ENCODE measurements at regions not wholly inside any gene's neighbourhood (a gene's known extent, or its start where the extent isn't known, plus 50 kb on each side); places are given as distances from the start of the nearest gene placed in this dataset.
A peak's percentile ranks its signal among the peaks of the same experiment; 100 is the strongest.

- H3K27me3 Mint-ChIP-seq, result peaks cover 6% of the 10 kb centered on the region
- peaks cover 21% of the 10 kb centered on the region for H3K4me1 Mint-ChIP-seq
- H3K9me3 Mint-ChIP-seq, result peaks cover 2% of the 10 kb centered on the region
- H3K27ac Mint-ChIP-seq, result no peak overlapping the region
- no peak overlapping the region for H3K4me3 Mint-ChIP-seq
- H3K36me3 Mint-ChIP-seq, result no peaks in the 10 kb centered on the region
- ATAC-seq, result no peak
Measured at GRCh38 chr17:17398188-17398942, 78.4 kb upstream of the MED9 start.

DNA sequence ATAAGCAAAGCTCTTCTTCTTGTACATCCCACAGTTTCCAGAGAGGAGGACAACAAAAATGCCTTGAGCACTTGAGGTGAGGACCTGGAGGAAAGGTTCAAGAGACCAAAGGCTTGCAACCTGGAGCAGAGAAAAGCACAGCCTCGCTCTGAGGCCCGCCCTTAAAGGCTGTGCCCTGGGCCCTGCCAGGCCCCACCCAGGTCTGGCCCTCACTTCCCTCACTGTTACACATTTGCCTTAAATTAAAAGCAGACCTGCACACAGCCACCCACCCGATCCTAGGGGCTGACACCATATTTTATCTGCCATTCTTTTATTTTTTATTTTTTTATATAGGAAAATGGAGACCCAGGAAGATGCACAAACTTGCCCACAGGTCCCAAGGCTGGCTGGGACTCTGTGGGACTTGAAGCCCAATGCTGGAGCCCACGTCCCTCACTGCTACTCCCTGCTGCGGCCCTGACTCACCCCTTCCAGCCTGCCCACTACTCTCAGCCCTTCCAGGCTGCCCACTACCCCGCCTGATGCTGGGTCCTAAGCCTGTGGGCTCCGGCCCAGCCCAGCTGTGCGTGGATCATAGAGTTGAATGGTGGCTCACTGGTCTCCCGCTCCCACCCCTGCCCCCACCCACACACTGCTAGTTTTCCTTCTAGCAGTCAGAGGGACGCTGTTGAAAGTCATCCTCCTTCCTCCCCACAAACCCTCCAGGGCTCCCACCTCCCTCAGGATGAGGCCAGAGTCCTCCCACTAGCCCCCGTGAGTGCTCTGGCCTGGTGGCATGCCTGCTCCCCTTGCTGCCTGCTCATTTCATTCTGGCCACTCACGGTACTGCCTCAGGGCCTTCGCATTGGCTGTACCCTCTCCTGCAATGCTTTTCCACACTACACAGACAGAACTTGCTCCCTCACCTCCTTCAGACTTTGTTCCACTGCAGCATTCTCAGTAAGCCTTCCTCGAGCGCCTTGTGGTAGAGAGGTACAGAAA lies 77.6 kb upstream of the MED9 start:
- no peak for ATAC-seq
- Mint-ChIP-seq H3K4me1 (peaks cover 30% of the 10 kb centered on the region), H3K27me3 (peaks cover 6% of the 10 kb centered on the region), H3K36me3 (no peaks in the 10 kb centered on the region), H3K4me3 (no peak overlapping the region), H3K27ac (no peak overlapping the region), H3K9me3 (peaks cover 2% of the 10 kb centered on the region)

DNA sequence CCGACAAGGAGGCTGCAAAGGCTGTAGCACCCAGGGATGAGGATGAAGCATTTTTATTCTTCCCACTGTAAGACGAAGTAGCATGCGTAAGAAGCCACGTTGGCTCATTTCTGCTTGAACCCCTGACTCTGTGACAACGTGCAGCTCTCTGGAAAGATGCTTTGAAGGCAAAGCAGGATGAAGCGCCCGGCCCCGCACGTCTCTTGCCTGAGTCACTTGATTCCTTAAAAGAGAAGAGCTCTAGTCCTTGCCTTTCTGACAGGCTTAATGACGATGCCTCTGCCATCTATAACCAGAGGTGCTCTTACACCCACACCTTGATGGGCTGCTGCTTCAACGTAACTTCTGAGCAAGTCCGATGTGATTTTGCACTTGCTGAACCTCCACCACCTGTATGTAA lies 76.7 kb upstream of the MED9 start:
- Mint-ChIP-seq H3K4me1 (peaks cover 39% of the 10 kb centered on the region), H3K27ac (no peak overlapping the region), H3K36me3 (no peaks in the 10 kb centered on the region), H3K9me3 (peaks cover 2% of the 10 kb centered on the region), H3K4me3 (no peak overlapping the region), H3K27me3 (peaks cover 6% of the 10 kb centered on the region)
- no peak for ATAC-seq

- peaks cover 2% of the 10 kb centered on the region for H3K9me3 Mint-ChIP-seq
- H3K4me3 Mint-ChIP-seq, result no peak overlapping the region
- no peak for ATAC-seq
- H3K27me3 Mint-ChIP-seq, result peaks cover 6% of the 10 kb centered on the region
- H3K36me3 Mint-ChIP-seq, result no peaks in the 10 kb centered on the region
- no peak overlapping the region for H3K27ac Mint-ChIP-seq
- H3K4me1 Mint-ChIP-seq, result peaks cover 40% of the 10 kb centered on the region
Measured at GRCh38 chr17:17400566-17401184, 76.1 kb upstream of the MED9 start.

DNA sequence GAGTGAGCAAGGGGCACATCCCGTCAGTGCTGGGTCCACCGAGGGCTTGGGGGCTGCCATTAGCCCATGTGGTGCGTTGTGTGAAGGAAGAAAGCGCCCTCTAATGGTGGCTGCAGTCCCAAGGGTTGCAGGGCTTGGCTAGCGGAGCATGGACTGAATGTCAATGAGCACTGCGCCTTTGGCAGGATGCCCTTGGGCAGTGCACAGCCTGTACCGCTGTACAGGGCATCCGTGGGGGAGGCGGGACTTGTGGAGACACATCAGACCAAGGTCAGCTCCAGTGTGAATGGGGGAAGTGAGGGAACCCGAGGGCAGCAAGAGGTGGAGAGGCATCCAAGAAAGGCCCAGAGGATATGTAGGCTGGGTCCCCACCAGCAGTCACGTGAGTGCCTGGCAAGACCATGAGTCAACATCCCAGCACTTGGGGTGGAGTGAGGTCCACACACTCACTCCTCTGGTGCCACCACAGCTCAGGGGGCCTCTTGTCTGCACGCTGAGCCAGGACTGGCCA lies 75.5 kb upstream of the MED9 start:
- Mint-ChIP-seq H3K27me3 (peaks cover 6% of the 10 kb centered on the region), H3K4me1 (peaks cover 44% of the 10 kb centered on the region), H3K9me3 (peaks cover 1% of the 10 kb centered on the region), H3K27ac (no peak overlapping the region), H3K4me3 (no peak overlapping the region), H3K36me3 (no peaks in the 10 kb centered on the region)
- ATAC-seq, result no peak

DNA sequence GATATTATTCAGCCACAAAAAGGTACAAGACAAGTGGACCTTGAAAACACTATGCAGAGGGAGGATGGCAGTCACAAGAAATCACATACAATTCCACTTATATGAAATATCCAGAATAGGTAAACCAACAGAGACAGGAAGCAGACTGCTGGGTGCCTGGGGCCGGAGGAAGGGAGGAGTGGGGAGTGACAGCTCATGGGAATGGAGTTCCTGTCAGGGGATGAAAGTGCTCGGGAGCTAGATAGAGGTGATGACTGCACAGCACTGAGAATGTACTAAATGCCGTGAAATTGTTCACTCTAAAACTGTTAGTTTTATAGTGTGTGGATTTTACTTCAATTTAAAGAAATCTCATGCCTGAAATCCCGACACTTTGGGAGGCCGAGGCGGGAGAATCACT lies 74.2 kb upstream of the MED9 start:
- no peaks in the 10 kb centered on the region for H3K9me3 Mint-ChIP-seq
- no peaks in the 10 kb centered on the region for H3K36me3 Mint-ChIP-seq
- peaks cover 45% of the 10 kb centered on the region for H3K4me1 Mint-ChIP-seq
- H3K4me3 Mint-ChIP-seq, result no peak overlapping the region
- no peak for ATAC-seq
- peaks cover 6% of the 10 kb centered on the region for H3K27me3 Mint-ChIP-seq
- peak overlapping the region; percentile 79 for H3K27ac Mint-ChIP-seq

- Mint-ChIP-seq H3K9me3 (no peaks in the 10 kb centered on the region), H3K4me1 (peaks cover 48% of the 10 kb centered on the region), H3K36me3 (no peaks in the 10 kb centered on the region), H3K27ac (peak overlapping the region; percentile 79), H3K4me3 (no peak overlapping the region), H3K27me3 (peaks cover 6% of the 10 kb centered on the region)
- ATAC-seq, result no peak
Measured at GRCh38 chr17:17403065-17403464, 73.7 kb upstream of the MED9 start.

- H3K4me3 Mint-ChIP-seq, result peak overlapping the region; percentile 28
Measured at GRCh38 chr17:17403899-17404576, 72.8 kb upstream of the MED9 start.

DNA sequence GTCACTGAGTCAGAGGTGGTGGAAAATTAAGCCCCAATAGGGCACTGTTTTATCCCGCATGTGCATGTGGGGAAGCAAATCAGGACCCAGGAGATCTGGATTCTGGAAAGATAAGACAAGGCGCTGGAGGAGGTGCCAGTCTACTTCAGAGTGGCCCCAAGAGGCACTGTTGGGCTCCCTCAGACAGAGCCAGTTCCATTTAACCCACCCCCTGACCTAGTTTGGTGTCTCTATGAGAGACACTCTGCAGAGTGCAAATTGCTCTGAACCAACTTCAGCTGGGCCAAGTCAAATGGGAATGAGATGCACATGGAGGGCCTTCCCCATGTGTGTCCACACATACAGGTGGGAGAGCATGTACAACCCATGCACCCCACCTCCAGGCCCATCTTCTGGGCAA lies 71.1 kb upstream of the MED9 start:
- Mint-ChIP-seq H3K27me3 (peaks cover 14% of the 10 kb centered on the region), H3K9me3 (no peaks in the 10 kb centered on the region), H3K27ac (peak overlapping the region; percentile 79), H3K4me1 (peaks cover 49% of the 10 kb centered on the region), H3K4me3 (no peak overlapping the region), H3K36me3 (no peaks in the 10 kb centered on the region)
- ATAC-seq, result no peak

More at GRCh38 chr17:17403899-17404576, 72.8 kb upstream of the MED9 start:
- ATAC-seq, result peak; percentile 89
- H3K4me1 Mint-ChIP-seq, result peaks cover 51% of the 10 kb centered on the region
- H3K27ac Mint-ChIP-seq, result peak overlapping the region; percentile 79
- H3K27me3 Mint-ChIP-seq, result peaks cover 6% of the 10 kb centered on the region
- no peaks in the 10 kb centered on the region for H3K9me3 Mint-ChIP-seq
- H3K36me3 Mint-ChIP-seq, result no peaks in the 10 kb centered on the region

GRCh38 chr17:17406225-17406624 lies 70.6 kb upstream of the MED9 start:
- Mint-ChIP-seq H3K4me3 (no peak overlapping the region), H3K27ac (no peak overlapping the region), H3K36me3 (no peaks in the 10 kb centered on the region), H3K27me3 (peaks cover 9% of the 10 kb centered on the region), H3K4me1 (peaks cover 43% of the 10 kb centered on the region), H3K9me3 (no peaks in the 10 kb centered on the region)
- ATAC-seq, result no peak

GRCh38 chr17:17408236-17408794 lies 68.5 kb upstream of the MED9 start:
- no peaks in the 10 kb centered on the region for H3K36me3 Mint-ChIP-seq
- peaks cover 10% of the 10 kb centered on the region for H3K27me3 Mint-ChIP-seq
- H3K4me1 Mint-ChIP-seq, result peaks cover 30% of the 10 kb centered on the region
- no peak for ATAC-seq
- H3K27ac Mint-ChIP-seq, result no peak overlapping the region
- no peak overlapping the region for H3K4me3 Mint-ChIP-seq
- no peaks in the 10 kb centered on the region for H3K9me3 Mint-ChIP-seq

DNA sequence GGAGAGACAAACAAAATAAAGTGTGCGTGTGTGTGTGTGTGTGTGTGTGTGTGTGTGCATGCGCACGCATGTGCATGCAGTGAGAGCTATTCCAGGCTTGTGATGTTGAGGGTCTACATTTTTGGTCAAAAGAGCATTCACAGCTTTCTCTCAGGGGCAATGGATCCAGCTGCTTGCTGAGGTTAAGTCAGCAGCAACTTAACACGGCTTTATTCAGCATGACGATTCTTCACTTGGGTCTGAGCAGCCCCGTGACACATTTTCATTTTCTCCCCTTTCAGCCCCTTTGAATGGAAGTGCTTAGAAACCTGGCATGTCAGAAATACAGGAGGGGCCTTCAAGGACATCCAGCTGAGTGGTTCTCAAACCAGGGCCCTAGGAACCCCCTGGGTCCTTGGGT lies 66.4 kb upstream of the MED9 start:
- Mint-ChIP-seq H3K27me3 (peaks cover 30% of the 10 kb centered on the region), H3K36me3 (no peaks in the 10 kb centered on the region), H3K27ac (no peak overlapping the region), H3K9me3 (no peaks in the 10 kb centered on the region), H3K4me1 (peaks cover 17% of the 10 kb centered on the region), H3K4me3 (no peak overlapping the region)
- ATAC-seq, result no peak

- Mint-ChIP-seq H3K9me3 (no peaks in the 10 kb centered on the region), H3K27me3 (peaks cover 32% of the 10 kb centered on the region), H3K36me3 (no peaks in the 10 kb centered on the region), H3K4me1 (peaks cover 12% of the 10 kb centered on the region), H3K27ac (no peak overlapping the region), H3K4me3 (no peak overlapping the region)
- ATAC-seq, result no peak
Measured at GRCh38 chr17:17411692-17412091, 65.1 kb upstream of the MED9 start.

DNA sequence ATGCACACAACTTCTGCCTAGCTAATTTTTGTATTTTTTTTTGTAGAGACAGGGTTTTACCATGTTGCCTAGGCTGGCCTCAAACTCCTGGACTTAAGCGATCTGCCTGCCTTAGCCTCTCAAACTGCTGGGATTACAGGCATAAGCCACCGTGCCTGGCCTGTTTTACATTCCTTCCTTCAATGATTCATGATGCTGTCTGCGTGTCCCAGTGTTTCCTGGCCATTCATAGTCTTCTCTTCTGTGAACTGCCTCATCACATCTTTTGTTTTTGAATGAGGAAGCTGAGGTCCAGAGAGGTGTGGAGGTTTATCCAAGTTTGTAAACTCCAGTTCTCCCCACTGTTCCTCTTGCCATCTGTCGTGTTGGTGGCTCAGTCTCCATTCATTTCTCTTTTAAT lies 64.5 kb upstream of the MED9 start:
- Mint-ChIP-seq H3K4me3 (no peak overlapping the region), H3K27me3 (peaks cover 32% of the 10 kb centered on the region), H3K27ac (no peak overlapping the region), H3K4me1 (peaks cover 12% of the 10 kb centered on the region), H3K9me3 (no peaks in the 10 kb centered on the region), H3K36me3 (no peaks in the 10 kb centered on the region)
- no peak for ATAC-seq

All from stimulated activated memory B cell treated with anti-CD40 and anti-IgM and Interleukin-4, amounts not matched to agents 10 μg/mL and 1 μg/mL and 100 μg/mL, for 72 hours (primary cell).